NCI-H1417 treated with DMSO at 0.1 percent for 48 hours (cell line): ENCODE measurements at regions not wholly inside any gene's neighbourhood (a gene's known extent, or its start where the extent isn't known, plus 50 kb on each side); places are given as distances from the start of the nearest gene placed in this dataset.
"Not testable (repeated sequence)": the region's sequence is repeated elsewhere in the genome, so short reads cannot be mapped to it uniquely, and the experiment has no call there.

Experiments used
- DNase-seq: peaks from one replicate; lab custom pipeline; 2025; lab: John Stamatoyannopoulos, UW

- DNase-seq: no peak
Observed at GRCh38 chr10:125235093-125236069, 75.0 kb upstream of the CTBP2 start.

- DNase-seq: not testable (repeated sequence)
Observed at GRCh38 chr10:125234576-125234975, 74.2 kb upstream of the CTBP2 start.

- DNase-seq: no peak
Observed at GRCh38 chr10:125233726-125234125, 73.4 kb upstream of the CTBP2 start.

- no peak for DNase-seq
Observed at GRCh38 chr10:125232841-125233240, 72.5 kb upstream of the CTBP2 start.

GRCh38 chr10:125231813-125232475, 71.6 kb upstream of the CTBP2 start:
- DNase-seq: no peak

GRCh38 chr10:125231116-125231812, 70.9 kb upstream of the CTBP2 start:
- no peak for DNase-seq

- no peak for DNase-seq
Observed at GRCh38 chr10:125230251-125230650, 69.9 kb upstream of the CTBP2 start.

- not testable (repeated sequence) for DNase-seq
Observed at GRCh38 chr10:125228245-125228940, 68.0 kb upstream of the CTBP2 start.

- DNase-seq: no peak
Observed at GRCh38 chr10:125227546-125227945, 67.2 kb upstream of the CTBP2 start.

GRCh38 chr10:125226823-125227222, 66.5 kb upstream of the CTBP2 start:
- DNase-seq: no peak

GRCh38 chr10:125226005-125226404, 65.6 kb upstream of the CTBP2 start:
- no peak for DNase-seq

- no peak for DNase-seq
Observed at GRCh38 chr10:125225051-125225450, 64.7 kb upstream of the CTBP2 start.

- DNase-seq: no peak
Observed at GRCh38 chr10:125222515-125223308, 62.3 kb upstream of the CTBP2 start.

- DNase-seq: no peak
Observed at GRCh38 chr10:125221716-125222115, 61.4 kb upstream of the CTBP2 start.

- DNase-seq: no peak
Observed at GRCh38 chr10:125219776-125220175, 59.4 kb upstream of the CTBP2 start.

GRCh38 chr10:125218967-125219366, 58.6 kb upstream of the CTBP2 start:
- no peak for DNase-seq

GRCh38 chr10:125217990-125218675, 57.8 kb upstream of the CTBP2 start:
- DNase-seq: no peak

GRCh38 chr10:125216861-125217260, 56.5 kb upstream of the CTBP2 start:
- DNase-seq: no peak

GRCh38 chr10:125216309-125216708, 55.9 kb upstream of the CTBP2 start:
- DNase-seq: no peak

GRCh38 chr10:125214283-125214570, 53.9 kb upstream of the CTBP2 start:
- no peak for DNase-seq
